ENCODE measurements at regions not wholly inside any gene's neighbourhood (a gene's known extent, or its start where the extent isn't known, plus 50 kb on each side); places are given as distances from the start of the nearest gene placed in this dataset.

- 28 to 55% (median 37%) methylated on average over 15 to 16 of the region's 16 CpGs for WGBS, 4 donors
- H3K36me3 ChIP-seq, result no peaks in the 10 kb centered on the region
- ATAC-seq (no peak), DNase-seq (no peak)
- H3K27ac ChIP-seq, result no peak overlapping the region
- no peak overlapping the region for H3K4me3 ChIP-seq
- H3K9me3 ChIP-seq, result no peaks in the 10 kb centered on the region
- intact Hi-C loops (cut with DNase I), result no loop called here
- H3K4me1 ChIP-seq, result no peaks in the 10 kb centered on the region
- TF ChIP-seq POLR2A (IDR thresholded peaks at IDR 0.05), result no peak
- TF ChIP-seq, protein P1, sequence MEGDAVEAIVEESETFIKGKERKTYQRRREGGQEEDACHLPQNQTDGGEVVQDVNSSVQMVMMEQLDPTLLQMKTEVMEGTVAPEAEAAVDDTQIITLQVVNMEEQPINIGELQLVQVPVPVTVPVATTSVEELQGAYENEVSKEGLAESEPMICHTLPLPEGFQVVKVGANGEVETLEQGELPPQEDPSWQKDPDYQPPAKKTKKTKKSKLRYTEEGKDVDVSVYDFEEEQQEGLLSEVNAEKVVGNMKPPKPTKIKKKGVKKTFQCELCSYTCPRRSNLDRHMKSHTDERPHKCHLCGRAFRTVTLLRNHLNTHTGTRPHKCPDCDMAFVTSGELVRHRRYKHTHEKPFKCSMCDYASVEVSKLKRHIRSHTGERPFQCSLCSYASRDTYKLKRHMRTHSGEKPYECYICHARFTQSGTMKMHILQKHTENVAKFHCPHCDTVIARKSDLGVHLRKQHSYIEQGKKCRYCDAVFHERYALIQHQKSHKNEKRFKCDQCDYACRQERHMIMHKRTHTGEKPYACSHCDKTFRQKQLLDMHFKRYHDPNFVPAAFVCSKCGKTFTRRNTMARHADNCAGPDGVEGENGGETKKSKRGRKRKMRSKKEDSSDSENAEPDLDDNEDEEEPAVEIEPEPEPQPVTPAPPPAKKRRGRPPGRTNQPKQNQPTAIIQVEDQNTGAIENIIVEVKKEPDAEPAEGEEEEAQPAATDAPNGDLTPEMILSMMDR (IDR thresholded peaks at IDR 0.05), result no peak
- peaks cover 0 to 69% (median 17%) of the 10 kb centered on the region in 9 donors for H3K27me3 ChIP-seq
These were observed 238.2 kb downstream of the RBFOX3 start for GRCh38 chr17:79372470-79373238.

GRCh38 chr17:79371984-79372383 is 238.9 kb downstream of the RBFOX3 start:
- TF ChIP-seq, protein P1 (IDR thresholded peaks at IDR 0.05), result no peak
- no peak for TF ChIP-seq POLR2A (IDR thresholded peaks at IDR 0.05)
- Histone ChIP-seq H3K4me1 (no peaks in the 10 kb centered on the region), H3K9me3 (no peaks in the 10 kb centered on the region), H3K4me3 (no peak overlapping the region), H3K27me3 (peaks cover 0 to 67% (median 16%) of the 10 kb centered on the region in 9 donors), H3K36me3 (no peaks in the 10 kb centered on the region), H3K27ac (no peak overlapping the region)
- intact Hi-C loops (cut with DNase I), result no loop called here
- ATAC-seq, result no peak
- 50 to 64% (median 59%) methylated on average over 15 of the region's 15 CpGs for WGBS, 4 donors
- DNase-seq, result no peak

- ATAC-seq (no peak), DNase-seq (peak in 2 of 5 donors; percentile 0 to 4)
- H3K36me3 ChIP-seq, result no peaks in the 10 kb centered on the region
- intact Hi-C loops (cut with DNase I), result no loop called here
- no peaks in the 10 kb centered on the region for H3K9me3 ChIP-seq
- no peak for TF ChIP-seq POLR2A (IDR thresholded peaks at IDR 0.05)
- TF ChIP-seq, protein P1 (IDR thresholded peaks at IDR 0.05), result no peak
- no peak overlapping the region for H3K27ac ChIP-seq
- WGBS, 4 donors, result 53 to 81% (median 74%) methylated on average over 5 of the region's 5 CpGs
- no peaks in the 10 kb centered on the region for H3K4me1 ChIP-seq
- peaks cover 0 to 63% (median 12%) of the 10 kb centered on the region in 9 donors for H3K27me3 ChIP-seq
- no peak overlapping the region for H3K4me3 ChIP-seq
These were observed 240.3 kb downstream of the RBFOX3 start for GRCh38 chr17:79370594-79370993.

DNA sequence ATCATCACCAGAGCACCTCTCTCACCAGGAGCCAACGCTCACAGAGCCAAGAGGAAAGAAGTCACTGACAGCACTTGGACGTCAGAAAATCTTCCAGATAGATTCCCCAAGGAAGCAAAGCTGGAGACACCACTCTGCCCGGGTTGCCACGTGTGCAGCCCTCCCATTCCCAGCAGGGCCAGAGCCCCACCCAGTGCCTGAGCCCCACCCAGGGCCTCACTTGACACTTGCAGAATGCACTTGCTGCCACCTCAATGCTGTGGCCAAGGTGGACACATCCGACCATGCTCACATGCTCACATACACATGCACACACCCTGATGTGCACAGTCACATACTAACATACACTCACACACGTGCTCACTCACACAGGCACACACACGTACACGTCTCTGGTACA is 240.7 kb downstream of the RBFOX3 start:
- TF ChIP-seq, protein P1 (IDR thresholded peaks at IDR 0.05), result no peak
- TF ChIP-seq POLR2A (IDR thresholded peaks at IDR 0.05), result no peak
- Histone ChIP-seq H3K27ac (no peak overlapping the region), H3K36me3 (no peaks in the 10 kb centered on the region), H3K4me3 (no peak overlapping the region), H3K27me3 (peaks cover 0 to 65% (median 14%) of the 10 kb centered on the region in 9 donors), H3K4me1 (no peaks in the 10 kb centered on the region), H3K9me3 (no peaks in the 10 kb centered on the region)
- 66 to 76% (median 73%) methylated on average over 4 to 8 of the region's 8 CpGs for WGBS, 4 donors
- ATAC-seq (no peak), DNase-seq (peak in 1 of 5 donors; percentile 9)
- intact Hi-C loops (cut with DNase I), result no loop called here
